Activated T-helper 2 cell treated with anti-CD3 and anti-CD28 coated beads, Interferon-gamma antibody, Interleukin-2, Interleukin-4, amounts not matched to agents 10 μg/mL and 5 μg/mL and 100 μg/mL, durations not matched to agents 14 hours and 24 hours and 36 hours (primary cell): ENCODE measurements at regions not wholly inside any gene's neighbourhood (a gene's known extent, or its start where the extent isn't known, plus 50 kb on each side); places are given as distances from the start of the nearest gene placed in this dataset.

ENCODE experiments used
- DNase-seq: peaks from one replicate; pipeline ENCODE4 v3.0.0; 2021; ENCODE audit warnings: low spot score
- H3K27ac Mint-ChIP-seq: one replicate; pipeline ENCODE4 v1.8.0; 2021; ENCODE audit warnings: mixed read lengths
- H3K27me3 Mint-ChIP-seq: one replicate; pipeline ENCODE4 v1.8.0; 2021; ENCODE audit warnings: low read depth, mixed read lengths
- H3K36me3 Mint-ChIP-seq: one replicate; pipeline ENCODE4 v1.8.0; 2021; ENCODE audit warnings: low read depth, mixed read lengths
- H3K4me1 Mint-ChIP-seq: one replicate; pipeline ENCODE4 v1.8.0; 2021; ENCODE audit warnings: low read depth, mixed read lengths
- H3K4me3 Mint-ChIP-seq: one replicate; pipeline ENCODE4 v1.8.0; 2021; ENCODE audit warnings: low read depth, mild to moderate bottlenecking, moderate library complexity, mixed read lengths
- H3K9me3 Mint-ChIP-seq: one replicate; pipeline ENCODE4 v1.8.0; 2021; ENCODE audit warnings: mixed read lengths
- intact Hi-C: fragments of 100-400 bp; cut with micrococcal nuclease; formaldehyde crosslinking; loops from one replicate; pipeline ENCODE4 v1.15.1; 2023

DNA sequence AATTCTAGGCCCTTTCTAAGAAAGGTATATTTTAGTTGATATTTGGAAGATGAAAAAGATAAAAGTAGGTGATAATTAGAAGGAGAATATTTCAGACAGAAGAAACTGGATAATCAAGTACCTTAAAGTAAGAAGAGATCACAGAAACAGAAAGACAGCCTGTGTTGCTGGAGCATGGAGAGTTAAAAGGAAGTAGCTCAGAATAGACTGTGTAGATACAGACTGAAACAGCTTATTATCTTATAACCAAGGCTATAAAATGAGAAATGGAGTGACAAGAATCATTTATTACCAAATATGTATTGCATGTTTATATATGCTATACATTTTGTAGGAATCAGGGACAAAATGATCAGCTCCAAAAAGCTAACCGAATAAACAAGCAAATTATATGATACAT is 1120.3 kb downstream of the BRINP3 start:
- Mint-ChIP-seq H3K27me3 (no peaks in the 10 kb centered on the region), H3K4me3 (no peak overlapping the region), H3K4me1 (no peaks in the 10 kb centered on the region), H3K36me3 (no peaks in the 10 kb centered on the region), H3K27ac (no peak overlapping the region), H3K9me3 (peaks cover 17% of the 10 kb centered on the region)
- no peak for DNase-seq
- intact Hi-C loops, result no loop called here

GRCh38 chr1:189369612-189370011 is 1108.1 kb downstream of the BRINP3 start:
- Mint-ChIP-seq H3K27me3 (no peaks in the 10 kb centered on the region), H3K36me3 (no peaks in the 10 kb centered on the region), H3K4me1 (no peaks in the 10 kb centered on the region), H3K9me3 (peaks cover 20% of the 10 kb centered on the region), H3K4me3 (no peak overlapping the region), H3K27ac (no peak overlapping the region)
- intact Hi-C loops, result no loop called here
- no peak for DNase-seq

DNA sequence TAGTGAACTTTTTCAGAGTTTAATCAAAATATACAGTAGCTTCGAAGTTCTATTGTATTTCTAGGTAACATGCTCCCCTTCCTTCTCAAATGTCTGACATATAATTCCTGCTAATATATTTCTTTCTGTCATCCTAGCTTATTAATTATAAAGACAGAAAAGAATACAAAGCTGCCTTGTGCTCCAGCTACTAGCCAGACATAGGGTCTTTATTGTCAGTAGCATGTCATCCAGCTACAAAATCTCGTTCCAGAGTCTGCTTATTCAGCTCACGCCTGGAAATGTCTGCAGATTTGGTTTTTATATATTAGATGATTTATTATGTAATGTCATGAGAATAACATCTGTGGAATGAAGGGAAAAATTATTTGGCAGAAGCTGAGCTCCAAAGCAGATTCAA is 1102.8 kb downstream of the BRINP3 start:
- Mint-ChIP-seq H3K9me3 (peaks cover 32% of the 10 kb centered on the region), H3K27me3 (no peaks in the 10 kb centered on the region), H3K36me3 (no peaks in the 10 kb centered on the region), H3K4me1 (no peaks in the 10 kb centered on the region), H3K27ac (no peak overlapping the region), H3K4me3 (no peak overlapping the region)
- DNase-seq, result no peak
- intact Hi-C loops, result no loop called here

DNA sequence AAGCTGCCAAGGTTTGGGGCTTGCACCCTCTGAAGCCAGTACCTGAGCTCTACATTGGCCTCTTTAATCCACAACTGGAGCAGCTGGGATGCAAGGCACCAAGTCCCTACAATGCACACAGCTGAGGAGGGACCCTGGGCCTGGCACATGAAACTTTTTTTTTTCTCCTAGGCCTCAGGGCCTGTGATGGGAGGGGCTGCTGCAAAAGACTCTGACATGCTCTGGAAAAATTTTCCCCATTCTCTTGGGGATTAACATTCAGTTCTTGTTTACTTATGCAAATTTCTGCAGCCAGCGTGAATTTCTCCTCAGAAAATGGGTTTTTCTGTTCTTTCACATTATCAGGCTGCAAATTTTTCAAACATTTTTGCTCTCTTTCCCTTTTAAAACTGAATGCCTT is 1072.2 kb downstream of the BRINP3 start:
- Mint-ChIP-seq H3K4me1 (no peaks in the 10 kb centered on the region), H3K4me3 (no peak overlapping the region), H3K27me3 (no peaks in the 10 kb centered on the region), H3K27ac (no peak overlapping the region), H3K9me3 (peaks cover 10% of the 10 kb centered on the region), H3K36me3 (no peaks in the 10 kb centered on the region)
- intact Hi-C loops, result no loop called here
- no peak for DNase-seq

GRCh38 chr1:189409774-189410173 is 1067.9 kb downstream of the BRINP3 start:
- intact Hi-C loops, result no loop called here

DNA sequence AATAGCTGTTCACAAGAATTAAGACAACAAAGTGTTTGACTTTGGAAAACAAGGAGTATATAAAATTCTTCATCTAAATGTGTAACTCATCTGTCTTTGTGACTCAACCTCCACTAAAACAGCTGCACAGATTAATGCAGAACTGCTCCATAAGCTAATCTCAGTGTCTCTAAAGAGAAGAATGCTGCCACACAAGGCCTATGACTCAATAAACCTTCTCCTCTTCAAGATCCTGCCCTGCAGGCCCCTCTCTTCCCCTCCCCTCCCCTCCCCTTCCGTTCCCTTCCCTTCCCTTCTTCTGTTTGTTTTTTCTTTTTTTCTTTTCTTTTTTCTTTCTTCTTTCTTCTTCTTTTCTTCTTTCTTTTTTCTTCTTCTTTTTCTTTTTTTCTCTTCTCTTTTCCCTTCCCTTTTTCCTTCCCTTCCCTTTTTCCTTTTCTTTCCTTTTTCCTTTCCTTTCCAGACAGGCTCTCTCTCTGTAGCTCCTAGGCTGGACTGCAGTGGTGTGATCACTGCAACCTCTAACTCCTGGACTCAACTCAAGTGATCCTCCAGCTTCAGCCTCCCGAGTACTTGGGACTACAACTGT is 1052.8 kb downstream of the BRINP3 start:
- Mint-ChIP-seq H3K27ac (no peak overlapping the region), H3K36me3 (no peaks in the 10 kb centered on the region), H3K4me3 (no peak overlapping the region), H3K9me3 (peaks cover 4% of the 10 kb centered on the region), H3K4me1 (no peaks in the 10 kb centered on the region), H3K27me3 (no peaks in the 10 kb centered on the region)
- intact Hi-C loops, result no loop called here
- DNase-seq, result no peak

More at GRCh38 chr1:189409774-189410173, 1067.9 kb downstream of the BRINP3 start:
- Mint-ChIP-seq H3K27ac (no peak overlapping the region), H3K9me3 (peaks cover 20% of the 10 kb centered on the region), H3K4me3 (no peak overlapping the region), H3K27me3 (no peaks in the 10 kb centered on the region), H3K4me1 (no peaks in the 10 kb centered on the region), H3K36me3 (no peaks in the 10 kb centered on the region)
- DNase-seq, result no peak

- Mint-ChIP-seq H3K27ac (no peak overlapping the region), H3K36me3 (no peaks in the 10 kb centered on the region), H3K27me3 (no peaks in the 10 kb centered on the region), H3K9me3 (peaks cover 5% of the 10 kb centered on the region), H3K4me3 (no peak overlapping the region), H3K4me1 (no peaks in the 10 kb centered on the region)
- intact Hi-C loops, result no loop called here
- DNase-seq, result no peak
These were observed 1048.1 kb downstream of the BRINP3 start for GRCh38 chr1:189429610-189430009.

DNA sequence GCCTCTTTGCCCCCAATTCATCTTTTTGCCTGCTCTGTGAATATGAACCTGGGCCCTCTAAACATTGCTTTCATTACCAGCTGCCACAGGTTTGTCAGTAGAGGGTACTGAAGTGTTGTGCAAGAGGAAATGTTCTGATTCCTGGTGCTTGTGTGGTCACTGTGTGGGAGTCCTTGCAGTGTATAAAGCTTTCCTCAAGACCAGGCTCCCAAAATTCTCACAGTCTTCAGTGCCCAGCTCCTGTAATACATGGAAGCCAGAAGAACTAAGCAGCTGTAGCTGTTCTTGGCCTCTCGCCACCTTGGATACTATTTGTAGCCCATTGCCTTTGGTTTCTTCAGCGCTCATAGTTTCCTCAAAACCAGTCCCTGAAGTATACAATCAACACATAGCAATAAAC is 1046.2 kb downstream of the BRINP3 start:
- intact Hi-C loops, result no loop called here
- H3K4me3 Mint-ChIP-seq, result no peak overlapping the region
- H3K27ac Mint-ChIP-seq, result no peak overlapping the region
- no peaks in the 10 kb centered on the region for H3K36me3 Mint-ChIP-seq
- DNase-seq, result no peak
- H3K9me3 Mint-ChIP-seq, result peaks cover 7% of the 10 kb centered on the region
- H3K27me3 Mint-ChIP-seq, result no peaks in the 10 kb centered on the region
- H3K4me1 Mint-ChIP-seq, result no peaks in the 10 kb centered on the region

DNA sequence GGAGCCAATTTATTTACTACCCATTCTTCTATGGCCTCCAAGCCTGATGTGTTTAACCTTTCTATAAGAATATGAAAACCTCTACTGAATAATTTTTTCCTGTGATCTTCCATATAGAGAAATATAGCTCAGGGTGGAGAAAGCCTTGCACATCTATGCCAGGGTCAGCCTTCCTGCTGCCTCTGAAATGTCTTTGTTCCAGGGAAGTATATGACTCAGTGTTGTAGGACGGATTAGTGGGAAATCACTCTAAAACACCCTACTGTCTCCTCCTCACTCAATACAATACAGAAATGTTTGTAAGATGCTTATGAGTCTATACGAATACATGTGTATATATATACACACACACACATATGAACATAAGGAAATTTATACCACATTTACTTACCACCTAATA is 1044.9 kb downstream of the BRINP3 start:
- H3K4me3 Mint-ChIP-seq, result no peak overlapping the region
- no peaks in the 10 kb centered on the region for H3K36me3 Mint-ChIP-seq
- no peaks in the 10 kb centered on the region for H3K4me1 Mint-ChIP-seq
- intact Hi-C loops, result no loop called here
- H3K9me3 Mint-ChIP-seq, result peaks cover 3% of the 10 kb centered on the region
- DNase-seq, result no peak
- no peaks in the 10 kb centered on the region for H3K27me3 Mint-ChIP-seq
- H3K27ac Mint-ChIP-seq, result no peak overlapping the region

GRCh38 chr1:189434461-189434860 is 1043.2 kb downstream of the BRINP3 start:
- peaks cover 3% of the 10 kb centered on the region for H3K9me3 Mint-ChIP-seq
- DNase-seq, result no peak
- H3K36me3 Mint-ChIP-seq, result no peaks in the 10 kb centered on the region
- H3K27ac Mint-ChIP-seq, result no peak overlapping the region
- no peaks in the 10 kb centered on the region for H3K4me1 Mint-ChIP-seq
- intact Hi-C loops, result no loop called here
- H3K27me3 Mint-ChIP-seq, result no peaks in the 10 kb centered on the region
- no peak overlapping the region for H3K4me3 Mint-ChIP-seq

DNA sequence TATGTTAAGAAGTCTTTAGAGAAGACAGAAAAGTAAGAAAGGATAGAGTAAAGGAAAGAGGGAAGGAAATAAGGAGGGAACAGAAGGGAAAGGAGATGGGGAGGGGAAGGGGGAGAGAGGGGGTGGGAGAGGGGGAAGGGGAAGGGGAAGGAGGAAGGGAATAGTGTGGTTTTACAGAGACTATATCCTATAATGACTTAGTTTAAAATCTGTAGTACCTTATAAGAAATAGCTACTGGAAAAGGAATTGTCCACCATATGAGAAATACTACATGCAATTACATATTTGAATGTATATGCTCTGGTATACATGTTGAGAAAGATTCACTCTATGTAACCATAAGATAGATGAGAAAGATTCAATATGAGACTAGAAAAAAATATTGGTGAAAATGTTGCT is 1042.3 kb downstream of the BRINP3 start:
- H3K4me3 Mint-ChIP-seq, result no peak overlapping the region
- H3K36me3 Mint-ChIP-seq, result no peaks in the 10 kb centered on the region
- intact Hi-C loops, result no loop called here
- no peaks in the 10 kb centered on the region for H3K4me1 Mint-ChIP-seq
- DNase-seq, result no peak
- no peak overlapping the region for H3K27ac Mint-ChIP-seq
- no peaks in the 10 kb centered on the region for H3K27me3 Mint-ChIP-seq
- H3K9me3 Mint-ChIP-seq, result peaks cover 3% of the 10 kb centered on the region

GRCh38 chr1:189438808-189439207 is 1038.9 kb downstream of the BRINP3 start:
- peaks cover 3% of the 10 kb centered on the region for H3K9me3 Mint-ChIP-seq
- DNase-seq, result no peak
- no peak overlapping the region for H3K27ac Mint-ChIP-seq
- H3K4me1 Mint-ChIP-seq, result no peaks in the 10 kb centered on the region
- intact Hi-C loops, result no loop called here
- no peaks in the 10 kb centered on the region for H3K36me3 Mint-ChIP-seq
- H3K4me3 Mint-ChIP-seq, result no peak overlapping the region
- H3K27me3 Mint-ChIP-seq, result no peaks in the 10 kb centered on the region

- intact Hi-C loops, result no loop called here
These were observed 1014.5 kb downstream of the BRINP3 start for GRCh38 chr1:189463166-189463565.

GRCh38 chr1:189496768-189497167 is 980.9 kb downstream of the BRINP3 start:
- Mint-ChIP-seq H3K27ac (no peak overlapping the region), H3K27me3 (no peaks in the 10 kb centered on the region), H3K4me1 (no peaks in the 10 kb centered on the region), H3K9me3 (peaks cover 13% of the 10 kb centered on the region), H3K36me3 (no peaks in the 10 kb centered on the region), H3K4me3 (no peak overlapping the region)
- intact Hi-C loops, result no loop called here
- no peak for DNase-seq

More at GRCh38 chr1:189463166-189463565, 1014.5 kb downstream of the BRINP3 start:
- Mint-ChIP-seq H3K4me1 (no peaks in the 10 kb centered on the region), H3K36me3 (no peaks in the 10 kb centered on the region), H3K9me3 (peaks cover 25% of the 10 kb centered on the region), H3K4me3 (no peak overlapping the region), H3K27me3 (no peaks in the 10 kb centered on the region), H3K27ac (no peak overlapping the region)
- no peak for DNase-seq
